Choroid plexus epithelial cell (primary cell): ENCODE measurements at regions not wholly inside any gene's neighbourhood (a gene's known extent, or its start where the extent isn't known, plus 50 kb on each side); places are given as distances from the start of the nearest gene placed in this dataset.

Experiments
- DNase-seq: peaks from one replicate; pipeline ENCODE4 v3.0.0-alpha.2; 2010; ENCODE audit warnings: low read depth
- H3K4me3 ChIP-seq: 2 replicates; pipeline ENCODE4 v1.5.1; 2011; ENCODE audit warnings: low read depth, mild to moderate bottlenecking, control low read depth, low read length, moderate library complexity
- TF ChIP-seq, protein P1 (sequence below): conservative IDR thresholded peaks from 2 replicates; pipeline ENCODE4 v1.5.1; 2011; ENCODE audit warnings: low read depth, mild to moderate bottlenecking, control low read depth, inconsistent platforms, low read length, moderate library complexity

DNA sequence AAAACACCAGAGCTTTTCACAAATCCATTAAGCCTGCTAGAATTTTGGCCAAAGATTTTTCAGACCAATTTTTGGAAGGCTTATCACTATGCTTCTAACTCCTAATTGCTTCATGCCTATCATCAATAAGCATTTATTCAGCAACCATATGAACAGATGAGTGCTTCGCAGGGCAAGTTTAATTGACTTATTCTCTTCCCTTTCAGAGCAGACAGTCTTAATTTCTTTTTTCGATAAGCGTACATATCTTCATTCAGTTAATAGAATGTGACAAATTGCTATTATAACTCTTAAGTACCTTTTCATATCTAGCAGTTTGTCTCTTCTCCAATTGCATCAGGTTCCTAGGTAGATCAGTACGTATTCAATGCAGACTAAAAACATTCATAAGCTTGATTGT lies 298.4 kb upstream of the ANO5 start:
- H3K4me3 ChIP-seq: no peak overlapping the region
- TF ChIP-seq, protein P1, sequence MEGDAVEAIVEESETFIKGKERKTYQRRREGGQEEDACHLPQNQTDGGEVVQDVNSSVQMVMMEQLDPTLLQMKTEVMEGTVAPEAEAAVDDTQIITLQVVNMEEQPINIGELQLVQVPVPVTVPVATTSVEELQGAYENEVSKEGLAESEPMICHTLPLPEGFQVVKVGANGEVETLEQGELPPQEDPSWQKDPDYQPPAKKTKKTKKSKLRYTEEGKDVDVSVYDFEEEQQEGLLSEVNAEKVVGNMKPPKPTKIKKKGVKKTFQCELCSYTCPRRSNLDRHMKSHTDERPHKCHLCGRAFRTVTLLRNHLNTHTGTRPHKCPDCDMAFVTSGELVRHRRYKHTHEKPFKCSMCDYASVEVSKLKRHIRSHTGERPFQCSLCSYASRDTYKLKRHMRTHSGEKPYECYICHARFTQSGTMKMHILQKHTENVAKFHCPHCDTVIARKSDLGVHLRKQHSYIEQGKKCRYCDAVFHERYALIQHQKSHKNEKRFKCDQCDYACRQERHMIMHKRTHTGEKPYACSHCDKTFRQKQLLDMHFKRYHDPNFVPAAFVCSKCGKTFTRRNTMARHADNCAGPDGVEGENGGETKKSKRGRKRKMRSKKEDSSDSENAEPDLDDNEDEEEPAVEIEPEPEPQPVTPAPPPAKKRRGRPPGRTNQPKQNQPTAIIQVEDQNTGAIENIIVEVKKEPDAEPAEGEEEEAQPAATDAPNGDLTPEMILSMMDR: no peak
- DNase-seq: no peak

DNA sequence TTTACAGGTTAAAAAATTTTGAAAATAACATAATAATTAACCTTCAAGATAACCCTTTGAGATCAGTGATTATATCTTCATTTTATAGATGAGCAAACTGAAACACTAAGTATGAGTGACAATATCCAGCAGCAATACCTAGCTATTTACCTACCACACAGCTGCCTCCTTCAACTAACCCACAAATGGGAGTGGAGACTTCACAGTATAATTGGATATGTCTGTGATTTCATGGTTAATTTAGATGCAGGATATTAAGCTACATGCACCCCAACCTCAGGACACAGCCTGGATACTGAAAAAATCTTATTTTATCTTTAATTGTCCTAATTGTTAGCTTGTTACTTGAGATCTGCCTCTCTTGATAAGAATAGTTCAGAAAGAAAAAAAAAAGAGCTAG lies 297.2 kb upstream of the ANO5 start:
- TF ChIP-seq, protein P1: no peak
- DNase-seq: no peak
- H3K4me3 ChIP-seq: no peak overlapping the region

DNA sequence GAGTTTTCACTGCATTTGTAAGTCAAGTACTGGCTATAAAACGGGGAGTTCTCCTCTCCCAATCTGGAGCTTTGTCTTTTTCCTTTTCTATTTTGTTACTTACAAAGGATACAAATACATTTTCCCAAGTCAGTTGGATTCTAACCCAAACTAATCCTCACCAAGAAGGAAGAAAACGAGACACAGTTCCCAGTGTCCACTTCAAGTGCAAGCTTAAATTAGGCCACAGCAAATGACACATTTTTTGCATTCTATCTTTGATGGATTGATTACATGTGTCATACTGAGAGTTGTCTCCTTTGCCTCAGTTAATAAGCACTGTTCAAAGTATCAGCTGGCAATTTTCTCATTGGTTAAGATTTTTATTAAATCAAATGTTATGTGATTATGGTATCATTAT lies 296.7 kb upstream of the ANO5 start:
- DNase-seq: no peak
- no peak overlapping the region for H3K4me3 ChIP-seq
- TF ChIP-seq, protein P1: no peak

DNA sequence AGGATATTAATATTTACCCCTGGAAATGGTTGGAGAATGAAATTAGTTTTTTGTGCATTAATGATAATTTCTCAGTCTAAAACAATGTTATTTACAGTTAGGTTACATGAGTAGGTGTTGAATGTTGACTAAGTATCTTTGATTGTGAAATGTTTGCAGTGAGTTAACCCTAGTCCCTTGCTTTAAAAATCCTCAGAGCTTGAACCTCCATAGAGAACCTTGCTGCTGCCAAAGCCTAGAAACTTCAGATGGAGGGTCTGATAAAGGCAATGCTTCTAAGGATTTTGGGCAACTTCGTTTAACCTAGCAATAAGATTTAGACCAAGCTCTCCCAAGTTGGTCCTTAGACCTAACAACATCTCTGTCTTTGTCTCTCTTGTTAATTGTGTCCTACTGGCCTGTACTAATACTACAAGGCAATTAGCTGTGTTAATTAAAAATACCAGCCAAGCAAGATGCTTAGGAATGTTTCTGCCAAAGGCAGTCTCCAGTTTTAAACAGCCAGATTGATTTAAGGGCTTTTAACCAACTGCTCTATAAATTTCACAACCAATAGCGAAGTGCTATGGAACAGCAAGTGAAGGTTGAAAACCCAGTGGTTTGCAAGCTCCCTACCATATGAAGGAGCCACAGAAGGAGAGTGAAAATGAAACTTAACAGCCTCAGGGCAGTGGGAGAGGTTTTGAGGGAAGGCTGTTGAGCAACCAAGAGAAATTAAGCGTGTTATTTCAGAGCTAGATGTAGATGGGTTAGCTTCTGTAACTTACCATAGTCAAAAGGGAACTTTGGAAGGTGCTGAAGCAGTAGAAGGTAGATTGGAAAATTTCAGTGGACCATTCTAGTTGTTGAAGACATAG lies 295.9 kb upstream of the ANO5 start:
- no peak overlapping the region for H3K4me3 ChIP-seq
- no peak for DNase-seq
- TF ChIP-seq, protein P1: no peak

- no peak overlapping the region for H3K4me3 ChIP-seq
- TF ChIP-seq, protein P1: no peak
- no peak for DNase-seq
Measured at GRCh38 chr11:21897752-21898151, 295.1 kb upstream of the ANO5 start.

GRCh38 chr11:21908211-21908610 lies 284.7 kb upstream of the ANO5 start:
- TF ChIP-seq, protein P1: no peak
- no peak for DNase-seq
- H3K4me3 ChIP-seq: no peak overlapping the region

DNA sequence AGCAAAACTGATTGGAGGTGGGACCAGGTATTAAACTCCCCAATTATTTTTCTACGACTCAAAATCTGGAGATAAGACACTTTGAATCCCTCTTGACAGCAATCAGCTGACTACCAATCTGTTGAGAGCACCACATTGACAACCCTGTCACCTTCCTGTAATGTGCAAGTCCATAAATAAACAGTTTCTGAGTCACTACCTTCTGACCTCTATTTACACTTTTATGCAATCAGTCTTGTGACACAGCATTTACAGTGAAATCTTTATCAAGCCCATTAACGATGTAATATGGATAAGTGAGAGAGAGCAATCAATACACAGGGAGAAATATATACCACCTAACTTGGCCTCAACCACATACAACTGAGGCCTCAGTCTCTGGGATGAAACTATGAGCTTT lies 283.7 kb upstream of the ANO5 start:
- H3K4me3 ChIP-seq: no peak overlapping the region
- TF ChIP-seq, protein P1: no peak
- DNase-seq: no peak
